ENCODE measurements at regions not wholly inside any gene's neighbourhood (a gene's known extent, or its start where the extent isn't known, plus 50 kb on each side); places are given as distances from the start of the nearest gene placed in this dataset.

GRCh38 chr2:117607202-117607601 is 207.3 kb upstream of the DDX18 start:
- TF ChIP-seq, protein P1, sequence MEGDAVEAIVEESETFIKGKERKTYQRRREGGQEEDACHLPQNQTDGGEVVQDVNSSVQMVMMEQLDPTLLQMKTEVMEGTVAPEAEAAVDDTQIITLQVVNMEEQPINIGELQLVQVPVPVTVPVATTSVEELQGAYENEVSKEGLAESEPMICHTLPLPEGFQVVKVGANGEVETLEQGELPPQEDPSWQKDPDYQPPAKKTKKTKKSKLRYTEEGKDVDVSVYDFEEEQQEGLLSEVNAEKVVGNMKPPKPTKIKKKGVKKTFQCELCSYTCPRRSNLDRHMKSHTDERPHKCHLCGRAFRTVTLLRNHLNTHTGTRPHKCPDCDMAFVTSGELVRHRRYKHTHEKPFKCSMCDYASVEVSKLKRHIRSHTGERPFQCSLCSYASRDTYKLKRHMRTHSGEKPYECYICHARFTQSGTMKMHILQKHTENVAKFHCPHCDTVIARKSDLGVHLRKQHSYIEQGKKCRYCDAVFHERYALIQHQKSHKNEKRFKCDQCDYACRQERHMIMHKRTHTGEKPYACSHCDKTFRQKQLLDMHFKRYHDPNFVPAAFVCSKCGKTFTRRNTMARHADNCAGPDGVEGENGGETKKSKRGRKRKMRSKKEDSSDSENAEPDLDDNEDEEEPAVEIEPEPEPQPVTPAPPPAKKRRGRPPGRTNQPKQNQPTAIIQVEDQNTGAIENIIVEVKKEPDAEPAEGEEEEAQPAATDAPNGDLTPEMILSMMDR (IDR thresholded peaks at IDR 0.05; ENCODE audit: insufficient read depth, low read length, poor library complexity, severe bottlenecking) = no peak
- no peak for TF ChIP-seq EZH2phosphoT487 (conservative IDR thresholded peaks at IDR 0.05; ENCODE audit: low read length)
